ENCODE measurements at regions not wholly inside any gene's neighbourhood (a gene's known extent, or its start where the extent isn't known, plus 50 kb on each side); places are given as distances from the start of the nearest gene placed in this dataset.

GRCh38 chr1:10897981-10898728, 101.7 kb upstream of the CASZ1 start:
- no peak for DNase-seq

GRCh38 chr1:10898921-10899320, 102.5 kb upstream of the CASZ1 start:
- no peak for DNase-seq

- no peak for DNase-seq
Observed at GRCh38 chr1:10899490-10900250, 103.2 kb upstream of the CASZ1 start.

- DNase-seq, result no peak
Observed at GRCh38 chr1:10900251-10900651, 103.8 kb upstream of the CASZ1 start.

- DNase-seq, result no peak
Observed at GRCh38 chr1:10900691-10901090, 104.2 kb upstream of the CASZ1 start.

GRCh38 chr1:10901091-10901890, 104.8 kb upstream of the CASZ1 start:
- no peak for DNase-seq

- DNase-seq, result no peak
Observed at GRCh38 chr1:10901891-10902805, 105.7 kb upstream of the CASZ1 start.

- no peak for DNase-seq
Observed at GRCh38 chr1:10903421-10903820, 107.0 kb upstream of the CASZ1 start.

GRCh38 chr1:10903821-10904220, 107.4 kb upstream of the CASZ1 start:
- DNase-seq, result no peak

GRCh38 chr1:10904396-10905358, 107.8 kb upstream of the TARDBP start:
- no peak for DNase-seq

GRCh38 chr1:10905841-10906655, 106.4 kb upstream of the TARDBP start:
- DNase-seq, result no peak

GRCh38 chr1:10906866-10907519, 105.5 kb upstream of the TARDBP start:
- DNase-seq, result no peak

- DNase-seq, result no peak
Observed at GRCh38 chr1:10908266-10908665, 104.2 kb upstream of the TARDBP start.

GRCh38 chr1:10909697-10910680, 102.5 kb upstream of the TARDBP start:
- DNase-seq, result no peak

- no peak for DNase-seq
Observed at GRCh38 chr1:10910681-10911489, 101.6 kb upstream of the TARDBP start.

- DNase-seq, result no peak
Observed at GRCh38 chr1:10911490-10912166, 100.8 kb upstream of the TARDBP start.

- no peak for DNase-seq
Observed at GRCh38 chr1:10912441-10912840, 100.0 kb upstream of the TARDBP start.

Measured in hindlimb muscle (tissue), 1 donor.